HG02840 (cell line): ENCODE measurements at regions not wholly inside any gene's neighbourhood (a gene's known extent, or its start where the extent isn't known, plus 50 kb on each side); places are given as distances from the start of the nearest gene placed in this dataset.
"Not testable (repeated sequence)": the region's sequence is repeated elsewhere in the genome, so short reads cannot be mapped to it uniquely, and the experiment has no call there.

Experiments
- ATAC-seq: cut with Tn5 transposase; IDR thresholded peaks from one replicate; pipeline ENCODE4 v1.9.1; 2021; ENCODE audit warnings: mild to moderate bottlenecking, moderate library complexity, moderate number of reproducible peaks; ENCODE audit not compliant: unreplicated experiment, low FRiP score

DNA sequence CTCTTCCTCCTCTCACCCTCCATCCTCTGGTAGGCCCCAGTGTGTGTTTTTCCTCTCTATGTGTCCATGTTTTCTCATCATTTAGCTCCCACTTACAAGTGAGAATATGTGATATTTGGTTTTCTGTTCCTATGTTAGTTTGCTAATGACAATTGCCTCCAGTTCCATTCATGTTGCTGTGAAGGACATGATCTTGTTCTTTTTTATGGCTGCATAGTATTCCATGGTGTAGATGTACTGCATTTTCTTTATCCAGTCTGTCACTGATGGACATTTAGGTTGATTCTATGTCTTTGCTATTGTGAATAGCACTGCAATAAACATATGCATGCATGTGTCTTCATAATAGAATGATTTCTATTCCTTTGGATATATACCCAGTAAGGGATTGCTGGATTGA, 1401.6 kb upstream of the ATXN8OS start:
- ATAC-seq, result not testable (repeated sequence)

DNA sequence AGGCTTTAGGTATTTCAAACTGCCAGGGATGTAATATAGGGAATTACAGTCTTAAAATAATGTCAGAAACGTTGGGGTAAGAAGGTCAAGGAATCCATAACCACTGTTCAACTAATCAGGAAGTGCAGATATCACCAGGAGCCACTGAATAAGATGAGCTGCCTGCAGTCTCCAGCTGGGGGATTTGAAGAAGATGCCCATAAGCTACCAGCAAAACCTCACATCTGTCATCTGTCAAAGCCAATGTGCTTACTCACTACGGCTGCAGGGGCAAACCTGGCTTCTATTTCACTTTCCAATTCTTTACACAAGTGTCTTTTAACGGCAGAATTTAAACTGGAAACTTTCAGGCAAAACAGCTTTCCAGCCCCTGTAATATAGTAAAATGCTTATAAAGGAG, 1410.1 kb upstream of the ATXN8OS start:
- no peak for ATAC-seq

DNA sequence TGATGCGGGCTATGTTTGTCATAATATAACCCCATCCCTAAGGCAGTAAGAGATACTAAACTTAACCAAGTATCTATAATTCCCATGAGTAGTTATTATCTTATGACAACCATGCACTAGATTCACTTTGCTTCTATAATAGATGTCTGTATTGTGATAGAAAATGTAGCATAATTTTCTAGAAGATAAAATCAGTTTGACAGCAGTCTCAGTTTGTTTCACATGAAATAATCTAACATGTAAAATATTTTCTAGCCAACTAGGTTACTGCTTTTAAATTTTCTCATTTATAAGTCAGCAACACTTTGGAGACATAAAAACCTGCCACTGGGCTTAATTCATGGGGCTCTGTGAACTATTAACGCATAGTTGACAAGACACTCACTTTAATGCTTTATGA, 1410.7 kb upstream of the ATXN8OS start:
- ATAC-seq, result no peak

DNA sequence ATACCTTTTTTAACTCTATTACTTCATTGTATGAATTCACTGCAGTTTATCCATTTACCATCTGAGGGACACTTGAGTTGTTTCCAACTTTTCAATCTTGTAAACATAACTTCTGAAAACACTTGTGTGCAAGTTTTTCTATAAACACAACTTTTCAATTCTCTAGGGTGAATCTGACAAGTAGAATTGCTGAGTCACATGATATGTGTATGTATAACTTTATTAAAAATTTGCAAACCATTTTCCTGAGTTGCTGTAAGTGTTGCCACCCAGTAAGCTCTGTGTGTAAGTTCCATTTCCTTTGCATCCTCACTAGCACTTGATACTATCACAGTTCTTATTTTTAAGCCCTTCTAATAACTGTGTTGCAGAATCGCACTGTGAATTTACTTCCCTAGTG, 1415.6 kb upstream of the ATXN8OS start:
- ATAC-seq, result no peak

GRCh38 chr13:68690567-68690966, 1417.1 kb upstream of the ATXN8OS start:
- ATAC-seq, result no peak

DNA sequence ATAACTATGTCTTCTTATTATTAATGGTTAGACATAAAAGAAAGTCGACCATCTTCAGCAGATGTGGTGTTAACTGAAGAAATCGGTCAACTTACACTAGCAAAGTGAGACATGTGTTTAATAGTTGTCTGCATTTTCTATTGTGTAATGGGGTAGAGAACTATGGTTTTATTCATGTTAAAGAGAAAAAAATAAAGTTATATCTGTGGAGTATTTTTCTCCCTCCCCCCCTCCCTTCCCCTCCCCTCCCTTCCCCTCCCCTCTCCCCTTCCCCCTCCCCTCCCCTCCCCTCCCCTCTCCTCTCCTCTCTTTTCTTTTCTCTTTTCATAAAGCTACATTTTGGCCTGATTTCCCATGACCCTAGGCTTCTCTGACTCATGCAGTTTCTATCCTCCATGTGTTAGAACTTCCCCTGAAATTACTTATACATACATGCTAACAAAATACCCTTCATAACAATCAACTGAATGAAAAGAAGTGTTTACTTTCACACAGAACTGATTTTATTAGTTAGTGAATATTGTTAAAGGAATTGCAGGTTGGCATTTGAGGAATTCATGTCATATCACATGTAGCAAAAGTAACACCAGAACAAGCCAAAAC, 1431.0 kb upstream of the ATXN8OS start:
- ATAC-seq, result no peak

- ATAC-seq, result no peak
These were observed 1432.4 kb upstream of the ATXN8OS start for GRCh38 chr13:68675209-68675608.

- no peak for ATAC-seq
These were observed 1437.7 kb upstream of the PCDH9 start for GRCh38 chr13:68667863-68668262.

- ATAC-seq, result no peak
These were observed 1436.8 kb upstream of the PCDH9 start for GRCh38 chr13:68666774-68667397.

DNA sequence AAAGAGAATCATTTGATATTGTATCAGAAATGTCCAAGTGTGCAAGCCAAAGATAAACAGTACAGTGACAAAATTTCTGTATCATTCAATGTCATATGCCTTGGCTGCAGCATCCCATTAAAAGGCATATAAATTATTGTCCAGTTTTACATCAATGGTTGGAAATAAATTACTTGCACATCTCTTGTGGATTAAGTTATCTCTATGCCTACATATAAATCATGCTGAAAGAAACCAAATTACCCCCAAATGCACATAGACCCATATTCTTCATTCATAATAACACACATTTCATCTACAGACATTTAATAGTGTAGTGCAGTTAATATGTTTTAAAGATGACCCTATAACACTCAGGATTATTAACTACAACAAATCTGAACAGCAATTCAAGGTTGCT, 1415.7 kb upstream of the PCDH9 start:
- no peak for ATAC-seq

- no peak for ATAC-seq
These were observed 1414.5 kb upstream of the PCDH9 start for GRCh38 chr13:68644611-68645010.

DNA sequence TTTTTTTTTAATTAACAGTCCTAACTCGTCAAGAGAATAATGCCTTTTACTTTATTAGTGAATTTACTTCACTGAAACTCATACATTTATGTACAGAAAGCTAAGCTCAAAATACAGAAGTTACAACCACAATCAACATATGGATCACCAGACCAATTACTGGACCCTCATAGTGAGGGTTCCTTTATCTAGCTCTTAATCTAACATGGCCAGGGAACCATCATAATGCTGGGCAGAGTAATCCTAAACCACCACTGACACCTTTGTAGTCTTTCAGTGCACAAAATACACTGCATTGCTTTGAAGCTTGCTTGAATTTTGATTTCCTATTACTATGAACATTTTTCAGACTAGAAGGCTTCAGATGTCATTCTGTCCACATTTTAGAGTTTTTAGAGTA, 1406.6 kb upstream of the PCDH9 start:
- no peak for ATAC-seq

GRCh38 chr13:68628994-68629393, 1398.9 kb upstream of the PCDH9 start:
- no peak for ATAC-seq

GRCh38 chr13:68627379-68627778, 1397.2 kb upstream of the PCDH9 start:
- ATAC-seq, result no peak

DNA sequence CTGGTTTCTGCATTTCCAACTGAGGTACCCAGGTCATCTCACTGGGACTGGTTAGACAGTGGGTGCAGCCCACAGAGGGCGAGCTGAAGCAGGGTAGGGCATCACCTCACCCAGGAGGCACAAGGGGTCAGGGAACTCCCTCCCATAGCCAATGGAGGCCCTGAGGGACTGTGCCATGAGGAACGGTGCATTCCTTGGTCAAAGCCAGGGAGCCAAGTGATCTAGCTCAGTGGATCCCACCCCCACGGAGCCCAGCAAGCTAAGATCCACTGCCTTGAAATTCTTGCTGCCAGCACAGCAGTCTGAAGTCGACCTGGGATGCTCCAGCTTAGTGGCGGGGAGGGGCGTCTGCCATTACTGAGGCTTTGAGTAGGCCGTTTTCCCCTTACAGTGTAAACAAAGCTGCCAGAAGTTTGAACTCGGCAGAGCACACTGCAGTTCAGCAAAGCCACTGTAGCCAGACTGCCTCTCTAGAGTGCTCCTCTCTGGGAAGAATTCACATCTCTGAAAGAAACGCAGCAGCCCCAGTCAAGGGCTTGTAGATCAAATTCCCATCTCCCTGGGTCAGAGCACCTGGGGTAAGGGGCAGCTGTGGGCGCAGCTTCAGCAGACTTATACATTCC, 1386.6 kb upstream of the PCDH9 start:
- ATAC-seq, result no peak

DNA sequence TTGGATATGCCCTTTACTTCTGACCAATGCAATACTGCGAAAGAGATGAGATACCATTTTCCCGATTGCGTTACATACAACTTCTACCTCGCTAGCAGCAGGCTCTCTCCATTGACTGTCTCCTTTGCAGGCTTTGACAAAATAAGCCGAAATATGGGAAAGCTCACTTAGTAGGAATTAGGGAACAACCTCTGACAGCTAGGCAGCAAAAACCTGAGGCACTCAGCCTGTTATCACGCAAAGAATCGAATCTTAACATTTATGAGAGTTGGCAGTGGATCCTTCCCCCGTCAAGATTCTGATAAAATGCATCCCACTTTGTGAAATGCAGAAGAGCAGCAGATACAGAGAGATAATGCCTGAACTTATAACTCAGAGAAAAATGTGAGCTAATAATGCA, 1379.5 kb upstream of the PCDH9 start:
- ATAC-seq, result no peak

GRCh38 chr13:68608147-68608546, 1378.0 kb upstream of the PCDH9 start:
- no peak for ATAC-seq

DNA sequence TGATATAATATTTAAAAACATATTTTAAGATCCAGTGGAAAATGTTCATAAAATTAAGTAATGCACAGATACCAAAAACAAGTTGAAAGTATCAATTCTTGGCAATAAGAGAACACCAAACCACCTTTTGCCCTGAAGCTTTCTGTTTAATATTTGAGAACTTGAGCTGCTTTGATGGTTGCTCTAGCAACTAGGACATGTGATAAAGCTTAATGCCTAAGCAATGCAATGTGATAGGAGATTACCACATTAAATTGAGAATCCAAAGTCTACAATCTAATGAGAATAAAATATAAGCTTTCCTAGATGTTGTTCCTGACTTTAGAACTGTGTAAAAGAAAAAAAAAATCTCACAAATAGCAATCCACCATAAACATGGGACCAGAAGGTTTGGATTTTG, 1367.5 kb upstream of the PCDH9 start:
- ATAC-seq, result no peak

GRCh38 chr13:68588623-68589022, 1358.5 kb upstream of the PCDH9 start:
- ATAC-seq, result peak; percentile 99

DNA sequence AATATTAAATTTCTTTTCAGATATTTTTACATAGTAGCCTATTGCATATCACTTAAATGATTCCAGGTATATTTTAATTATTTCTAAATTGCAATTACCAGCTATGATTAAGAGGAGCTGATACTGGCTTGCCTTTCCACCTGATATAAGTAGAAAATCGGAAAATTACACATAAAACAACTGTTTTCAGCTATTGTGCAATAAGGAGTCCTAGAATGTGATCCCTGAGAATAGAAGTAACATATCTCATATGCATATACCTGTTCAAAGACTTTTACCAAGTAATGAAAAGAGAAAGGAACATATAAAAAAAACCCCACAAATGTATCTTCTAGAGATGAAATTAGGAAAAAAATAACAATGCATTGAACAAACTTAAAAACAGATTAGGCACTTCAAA, 1354.6 kb upstream of the PCDH9 start:
- ATAC-seq, result no peak

DNA sequence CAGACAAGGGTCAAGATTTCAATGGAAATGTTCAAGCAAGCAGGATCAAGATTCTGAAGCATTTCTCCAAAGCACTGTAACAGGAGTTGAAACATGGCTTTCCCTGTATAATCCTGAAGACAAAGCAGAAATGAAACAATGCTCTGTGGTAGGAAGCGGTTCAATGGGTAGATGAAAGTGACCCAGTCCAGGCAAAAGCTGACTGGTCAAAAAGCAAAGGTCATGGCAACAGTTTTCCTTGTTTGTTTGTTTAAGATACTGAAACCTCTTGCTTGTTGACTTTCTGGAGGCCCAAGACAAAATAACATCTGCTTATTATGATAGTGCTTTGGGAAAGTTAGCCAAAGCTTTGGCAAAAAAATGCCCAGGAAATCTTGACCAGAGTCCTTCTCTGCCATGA, 1343.9 kb upstream of the PCDH9 start:
- no peak for ATAC-seq
